Prostate gland (tissue), 2 donors: ENCODE measurements at regions not wholly inside any gene's neighbourhood (a gene's known extent, or its start where the extent isn't known, plus 50 kb on each side); places are given as distances from the start of the nearest gene placed in this dataset.

Source experiments
- CTCF ChIP-seq, 4 experiments: fragments of 200-600 bp in 2 of 4; fragments of 450-650 bp in 2 of 4; sonication (generic) in 2 of 4; IDR thresholded peaks; 1 replicate in 3 of 4; 2 replicates in 1 of 4; pipeline ENCODE4 v1.5.1; 2016 to 2019; ENCODE audit warnings: antibody characterized with exemption in 4 of 4, mild to moderate bottlenecking in 2 of 4, moderate library complexity in 2 of 4
- POLR2A ChIP-seq: fragments of 450-650 bp; IDR thresholded peaks from one replicate; pipeline ENCODE4 v1.6.1; 2016; ENCODE audit warnings: antibody characterized with exemption, mild to moderate bottlenecking
- POLR2AphosphoS5 ChIP-seq: sonication (generic); formaldehyde crosslinking; IDR thresholded peaks from one replicate; pipeline ENCODE4 v1.6.1; 2017; ENCODE audit warnings: antibody characterized with exemption

DNA sequence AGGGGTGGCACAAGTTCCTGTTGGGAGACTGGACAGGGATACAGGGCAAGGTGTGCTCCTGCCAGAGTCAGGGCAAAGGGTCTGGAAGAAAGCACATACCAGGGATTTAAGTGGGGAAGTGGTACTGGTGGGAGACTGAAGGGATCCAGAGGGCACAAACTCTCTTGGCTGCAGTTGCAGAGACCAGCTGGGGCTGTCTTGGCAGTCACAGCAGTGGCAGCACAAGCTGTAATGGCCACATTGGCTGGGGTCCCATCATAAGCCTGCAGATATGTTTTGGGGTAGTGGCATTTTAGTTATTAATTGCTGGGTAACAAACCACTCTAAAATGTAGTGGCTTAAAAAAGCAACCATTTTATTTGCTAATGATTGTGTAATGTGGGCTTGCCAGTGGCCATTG is 492.2 kb downstream of the ENC1 start:
- no peak for TF ChIP-seq POLR2AphosphoS5
- no peak for TF ChIP-seq CTCF (IDR thresholded peaks at IDR 0.05)
- TF ChIP-seq POLR2A, result no peak
